GM13976 (cell line): ENCODE measurements at regions not wholly inside any gene's neighbourhood (a gene's known extent, or its start where the extent isn't known, plus 50 kb on each side); places are given as distances from the start of the nearest gene placed in this dataset.

Experiments
- DNase-seq: peaks from one replicate; pipeline ENCODE4 v3.0.0; 2012; ENCODE audit warnings: low spot score
- CTCF ChIP-seq: IDR thresholded peaks from 2 replicates; pipeline ENCODE4 v1.5.1; 2012; ENCODE audit warnings: borderline replicate concordance, mild to moderate bottlenecking; ENCODE audit not compliant: insufficient read depth; ENCODE audit errors: extremely low read depth, missing control alignments, control extremely low read depth
- in situ Hi-C: fragments of 300-500 bp; cut with MboI; formaldehyde crosslinking; loops from one replicate; pipeline ENCODE4 v1.12.0; 2022; ENCODE audit warnings: low sequenced_read_pairs, mixed read lengths, inconsistent platforms; ENCODE audit not compliant: unreplicated experiment

- TF ChIP-seq CTCF = no peak
- in situ Hi-C loops = no loop called here
- no peak for DNase-seq
Measured at GRCh38 chr1:22364326-22364650, 87.4 kb upstream of the ZBTB40 start.

GRCh38 chr1:22364764-22365163 lies 86.9 kb upstream of the ZBTB40 start:
- TF ChIP-seq CTCF = no peak
- in situ Hi-C loops = no loop called here
- DNase-seq = no peak

GRCh38 chr1:22365331-22366295 lies 86.0 kb upstream of the ZBTB40 start:
- in situ Hi-C loops = no loop called here
- DNase-seq = no peak
- no peak for TF ChIP-seq CTCF

- in situ Hi-C loops = no loop called here
Measured at GRCh38 chr1:22366346-22366745, 85.3 kb upstream of the ZBTB40 start.

GRCh38 chr1:22368125-22368524 lies 83.5 kb upstream of the ZBTB40 start:
- no peak for TF ChIP-seq CTCF
- in situ Hi-C loops = no loop called here

More at GRCh38 chr1:22366346-22366745, 85.3 kb upstream of the ZBTB40 start:
- no peak for TF ChIP-seq CTCF
- DNase-seq = no peak

GRCh38 chr1:22369294-22370189 lies 82.1 kb upstream of the ZBTB40 start:
- in situ Hi-C loops = no loop called here
- TF ChIP-seq CTCF = no peak
- no peak for DNase-seq

More at GRCh38 chr1:22368125-22368524, 83.5 kb upstream of the ZBTB40 start:
- DNase-seq = no peak
